ENCODE measurements at regions not wholly inside any gene's neighbourhood (a gene's known extent, or its start where the extent isn't known, plus 50 kb on each side); places are given as distances from the start of the nearest gene placed in this dataset.

GRCh38 chr2:168392797-168393196 lies 63.3 kb upstream of the CERS6 start:
- H3K79me2 ChIP-seq (ENCODE audit: control insufficient read depth in 1 of 2, insufficient read depth in 2 of 2, low read length in 2 of 2): no peaks in the 10 kb centered on the region
- no peak overlapping the region for H3K4me2 ChIP-seq (ENCODE audit: insufficient read depth in 1 of 2, low read depth in 2 of 2, low read length in 2 of 2)
- no peaks in the 10 kb centered on the region for H3K23me2 ChIP-seq (ENCODE audit: low read depth, low read length)
- H2BK12ac ChIP-seq (ENCODE audit: low read depth, low read length): no peak overlapping the region
- FAIRE-seq (no peak), DNase-seq (ENCODE audit: low read depth in 1 of 2, low spot score in 2 of 2) (no peak)
- H3K14ac ChIP-seq (ENCODE audit: insufficient read length): no peak overlapping the region
- ChIA-PET CTCF (ENCODE audit: partially characterized antibody) (interaction anchor here (0.7 to 1.2 kb wide), 4 partner anchors 8 to 380 kb away, joined by 3 to 4 read pairs (median 3); no protein-coding TSS in a partner anchor), POLR2A (ENCODE audit: partially characterized antibody) (no interaction called here)
- no peak overlapping the region for H3K56ac ChIP-seq (replicated peaks; ENCODE audit: insufficient read length, low read depth, low read length)
- H3K27me3 ChIP-seq (replicated peaks in 1 of 4; ENCODE audit: control insufficient read depth in 3 of 4, extremely low read depth in 1 of 4, insufficient read depth in 3 of 4, low read length in 3 of 4): no peaks in the 10 kb centered on the region
- no peak overlapping the region for H3K9ac ChIP-seq (replicated peaks in 1 of 4; ENCODE audit: extremely low read depth in 1 of 4, low read depth in 3 of 4, low read length in 3 of 4)
- no peak overlapping the region for H2BK5ac ChIP-seq (ENCODE audit: low read depth, low read length)
- H3K23ac ChIP-seq (ENCODE audit: insufficient read length): no peak overlapping the region
- TF ChIP-seq SIX5 (IDR thresholded peaks at IDR 0.05; ENCODE audit: low read depth, low read length) (no peak), KDM1A (IDR thresholded peaks at IDR 0.05; ENCODE audit: borderline replicate concordance, low read length) (no peak), CBX5 (IDR thresholded peaks at IDR 0.05; ENCODE audit: low read depth, low read length) (no peak), CHD1 (IDR thresholded peaks at IDR 0.05; ENCODE audit: low read depth, low read length) (no peak), SP2 (IDR thresholded peaks at IDR 0.05; ENCODE audit: low read length) (no peak), JUND (IDR thresholded peaks at IDR 0.05; ENCODE audit: low read length) (no peak), RXRA (IDR thresholded peaks at IDR 0.05; ENCODE audit: insufficient read depth, low read depth, low read length) (no peak)
- H2AK5ac ChIP-seq (ENCODE audit: low read depth, low read length): no peak overlapping the region
- no peaks in the 10 kb centered on the region for H3K9me3 ChIP-seq (ENCODE audit: insufficient read depth in 2 of 2, low read depth in 1 of 2, low read length in 1 of 2)
- H4K20me1 ChIP-seq (replicated peaks in 1 of 2; ENCODE audit: control insufficient read depth in 1 of 2, insufficient read depth in 2 of 2, low read length in 2 of 2): no peaks in the 10 kb centered on the region
- WGBS, 2 experiments (ENCODE audit: extremely low coverage in 1 of 2, insufficient coverage in 1 of 2, insufficient read length in 1 of 2, insufficient replicate concordance in 2 of 2, low coverage in 1 of 2, low lambda C conversion rate in 2 of 2, missing lambda C conversion rate in 1 of 2): 99% methylated on average over 4 of the region's 4 CpGs; no CpG with 5 or more reads in 1 of the 2 experiments
- no peaks in the 10 kb centered on the region for H3K79me1 ChIP-seq (ENCODE audit: low read depth, low read length)
- no peak overlapping the region for H4K8ac ChIP-seq (ENCODE audit: extremely low read depth, insufficient read depth, low read length)
- no peak overlapping the region for H3K4ac ChIP-seq (replicated peaks; ENCODE audit: insufficient read length, low read depth, low read length)
- H2BK120ac ChIP-seq (replicated peaks; ENCODE audit: low read depth, low read length): no peak overlapping the region
- H4K5ac ChIP-seq (ENCODE audit: insufficient read length, low read depth, low read length): no peak overlapping the region
- H3K4me3 ChIP-seq (ENCODE audit: extremely low read depth in 1 of 4, insufficient read depth in 2 of 4, low read depth in 3 of 4, low read length in 4 of 4): no peak overlapping the region
- no peak overlapping the region for H2BK15ac ChIP-seq (ENCODE audit: low read length)
- H2AFZ ChIP-seq (ENCODE audit: low read length): no peak overlapping the region
- H2BK20ac ChIP-seq (ENCODE audit: low read length): no peak overlapping the region
- no peak overlapping the region for H3K18ac ChIP-seq (ENCODE audit: extremely low read depth, low read length)
- H3K27ac ChIP-seq (ENCODE audit: low read depth, low read length): no peak overlapping the region
- H3K4me1 ChIP-seq (replicated peaks in 1 of 4; ENCODE audit: control insufficient read depth in 3 of 4, insufficient read depth in 4 of 4, low read length in 3 of 4): no peaks in the 10 kb centered on the region
- H3K36me3 ChIP-seq (ENCODE audit: control insufficient read depth in 2 of 4, insufficient read depth in 4 of 4, low read length in 3 of 4): no peaks in the 10 kb centered on the region
- no peak overlapping the region for H4K91ac ChIP-seq (replicated peaks; ENCODE audit: insufficient read length, low read length)
